A673 (cell line): ENCODE measurements at regions not wholly inside any gene's neighbourhood (a gene's known extent, or its start where the extent isn't known, plus 50 kb on each side); places are given as distances from the start of the nearest gene placed in this dataset.

Experiments used
- BruUV-seq: library from RNA; stranded (reverse); fragments of 400-500 nt; replicated peaks from 2 replicates; lab custom pipeline; 2021; lab: Mats Ljungman, UMichigan
- CTCF ChIA-PET: fragments of 300-600 bp; sonication (Branson Sonifier 250); formaldehyde crosslinking; loops from one replicate; lab custom pipeline; 2022; ENCODE audit warnings: antibody characterized with exemption; lab: Charles Lee
- POLR2A ChIA-PET: fragments of 300-600 bp; sonication (Branson Sonifier 250); formaldehyde crosslinking; loops from one replicate; lab custom pipeline; 2022; ENCODE audit warnings: antibody characterized with exemption; ENCODE audit not compliant: low non-redundant PET; lab: Charles Lee
- DNase-seq: peaks from one replicate; pipeline ENCODE4 v3.0.0-alpha.2; 2015; ENCODE audit warnings: low spot score
- H3K27ac ChIP-seq: fragments of 200-600 bp; sonication (generic); 2 replicates; pipeline ENCODE4 v1.5.1; 2016; ENCODE audit warnings: mixed run types, low read depth, mild to moderate bottlenecking, mixed read lengths, antibody characterized with exemption, low read length; ENCODE audit not compliant: poor library complexity, severe bottlenecking
- H3K27me3 ChIP-seq: fragments of 200-600 bp; sonication (generic); replicated peaks from 2 replicates; pipeline ENCODE4 v1.6.1; 2017; ENCODE audit warnings: mixed run types, low read depth, mild to moderate bottlenecking, mixed read lengths, antibody characterized with exemption, low read length; ENCODE audit not compliant: insufficient read depth, poor library complexity
- H3K36me3 ChIP-seq: fragments of 200-600 bp; sonication (generic); 2 replicates; pipeline ENCODE4 v1.6.1; 2016; ENCODE audit warnings: mixed run types, mild to moderate bottlenecking, mixed read lengths, antibody characterized with exemption, low read length; ENCODE audit not compliant: insufficient read depth, poor library complexity, severe bottlenecking
- H3K4me1 ChIP-seq: fragments of 200-600 bp; sonication (generic); 2 replicates; pipeline ENCODE4 v1.6.1; 2017; ENCODE audit warnings: mixed run types, mild to moderate bottlenecking, mixed read lengths, antibody characterized with exemption, low read length; ENCODE audit not compliant: insufficient read depth, poor library complexity, severe bottlenecking
- H3K4me3 ChIP-seq: fragments of 200-600 bp; sonication (generic); 2 replicates; pipeline ENCODE4 v1.5.1; 2016; ENCODE audit warnings: low read depth, mixed run types, mild to moderate bottlenecking, mixed read lengths, low read length; ENCODE audit not compliant: poor library complexity, severe bottlenecking
- H3K9me3 ChIP-seq: fragments of 200-600 bp; sonication (generic); 2 replicates; pipeline ENCODE4 v1.6.1; 2016; ENCODE audit warnings: mixed run types, low read depth, mild to moderate bottlenecking, mixed read lengths, antibody characterized with exemption, low read length; ENCODE audit not compliant: poor library complexity, severe bottlenecking
- CTCF ChIP-seq: fragments of 300-800, 200-600 bp; sonication (generic); conservative IDR thresholded peaks from 2 replicates; pipeline ENCODE4 v1.5.1; 2017; ENCODE audit warnings: low read depth, mild to moderate bottlenecking, antibody characterized with exemption, low read length, moderate library complexity, mixed read lengths
- EZH2 ChIP-seq: fragments of 200-600 bp; sonication (generic); IDR thresholded peaks from 2 replicates; pipeline ENCODE4 v1.6.1; 2017; ENCODE audit warnings: borderline replicate concordance, low read depth, mild to moderate bottlenecking, mixed read lengths, antibody characterized with exemption, low read length; ENCODE audit not compliant: poor library complexity, severe bottlenecking
- intact Hi-C: fragments of 100-400 bp; cut with micrococcal nuclease; formaldehyde crosslinking; loops from one replicate; pipeline ENCODE4 v1.10.0; 2022; ENCODE audit not compliant: unreplicated experiment

GRCh38 chr2:58871469-58872142 is 630.5 kb upstream of the FANCL start:
- H3K27ac ChIP-seq: no peak overlapping the region
- no peaks in the 10 kb centered on the region for H3K9me3 ChIP-seq
- ChIA-PET CTCF (interaction anchor here (1.7 kb wide), 1 partner anchor 300 kb away, joined by 5 read pairs; no protein-coding TSS in a partner anchor), POLR2A (no interaction called here)
- DNase-seq: peak; percentile 27
- H3K4me3 ChIP-seq: no peak overlapping the region
- H3K4me1 ChIP-seq: no peaks in the 10 kb centered on the region
- intact Hi-C loops: no loop called here
- no peaks in the 10 kb centered on the region for H3K27me3 ChIP-seq
- BruUV-seq: no TSS peak
- no peak for TF ChIP-seq EZH2
- 0 out of 2 replicates have a peak, but pooled peaks have one; percentile 38 for TF ChIP-seq CTCF
- H3K36me3 ChIP-seq: no peaks in the 10 kb centered on the region

- DNase-seq: peak; percentile 41
- Histone ChIP-seq H3K9me3 (no peaks in the 10 kb centered on the region), H3K27ac (no peak overlapping the region), H3K36me3 (no peaks in the 10 kb centered on the region), H3K4me3 (no peak overlapping the region), H3K4me1 (no peaks in the 10 kb centered on the region), H3K27me3 (no peaks in the 10 kb centered on the region)
- ChIA-PET CTCF (interaction anchor here (1.7 kb wide), 1 partner anchor 299 kb away, joined by 5 read pairs; no protein-coding TSS in a partner anchor), POLR2A (no interaction called here)
- TF ChIP-seq CTCF (no peak), EZH2 (no peak)
- BruUV-seq: no TSS peak
- intact Hi-C loops: no loop called here
These were observed 629.6 kb upstream of the FANCL start for GRCh38 chr2:58870704-58871103.

GRCh38 chr2:58866946-58867345 is 625.8 kb upstream of the FANCL start:
- TF ChIP-seq CTCF (no peak), EZH2 (no peak)
- no peak for DNase-seq
- H3K27me3 ChIP-seq: no peaks in the 10 kb centered on the region
- CTCF ChIA-PET: no interaction called here
- no peak overlapping the region for H3K4me3 ChIP-seq
- H3K27ac ChIP-seq: no peak overlapping the region
- intact Hi-C loops: no loop called here
- no peaks in the 10 kb centered on the region for H3K4me1 ChIP-seq
- H3K9me3 ChIP-seq: no peaks in the 10 kb centered on the region
- H3K36me3 ChIP-seq: no peaks in the 10 kb centered on the region
- BruUV-seq: no TSS peak
- POLR2A ChIA-PET: no interaction called here
